GM12865 (cell line): ENCODE measurements at regions not wholly inside any gene's neighbourhood (a gene's known extent, or its start where the extent isn't known, plus 50 kb on each side); places are given as distances from the start of the nearest gene placed in this dataset.

Experiments
- DNase-seq: peaks from one replicate; pipeline ENCODE4 v3.0.0; 2010; ENCODE audit warnings: low read depth
- H3K4me3 ChIP-seq: 2 replicates; pipeline ENCODE4 v1.5.1; 2011; ENCODE audit warnings: mild to moderate bottlenecking, low read depth, low read length, control low read depth
- TF ChIP-seq, protein P1 (sequence below): IDR thresholded peaks from 2 replicates; pipeline ENCODE4 v1.5.1; 2011; ENCODE audit warnings: low read length, control low read depth, low read depth, inconsistent platforms; ENCODE audit not compliant: insufficient read depth; ENCODE audit errors: missing control alignments

GRCh38 chr14:49954171-49954631 is 61.3 kb downstream of the ARF6 start:
- TF ChIP-seq, protein P1, sequence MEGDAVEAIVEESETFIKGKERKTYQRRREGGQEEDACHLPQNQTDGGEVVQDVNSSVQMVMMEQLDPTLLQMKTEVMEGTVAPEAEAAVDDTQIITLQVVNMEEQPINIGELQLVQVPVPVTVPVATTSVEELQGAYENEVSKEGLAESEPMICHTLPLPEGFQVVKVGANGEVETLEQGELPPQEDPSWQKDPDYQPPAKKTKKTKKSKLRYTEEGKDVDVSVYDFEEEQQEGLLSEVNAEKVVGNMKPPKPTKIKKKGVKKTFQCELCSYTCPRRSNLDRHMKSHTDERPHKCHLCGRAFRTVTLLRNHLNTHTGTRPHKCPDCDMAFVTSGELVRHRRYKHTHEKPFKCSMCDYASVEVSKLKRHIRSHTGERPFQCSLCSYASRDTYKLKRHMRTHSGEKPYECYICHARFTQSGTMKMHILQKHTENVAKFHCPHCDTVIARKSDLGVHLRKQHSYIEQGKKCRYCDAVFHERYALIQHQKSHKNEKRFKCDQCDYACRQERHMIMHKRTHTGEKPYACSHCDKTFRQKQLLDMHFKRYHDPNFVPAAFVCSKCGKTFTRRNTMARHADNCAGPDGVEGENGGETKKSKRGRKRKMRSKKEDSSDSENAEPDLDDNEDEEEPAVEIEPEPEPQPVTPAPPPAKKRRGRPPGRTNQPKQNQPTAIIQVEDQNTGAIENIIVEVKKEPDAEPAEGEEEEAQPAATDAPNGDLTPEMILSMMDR, result no peak
- DNase-seq, result no peak
- no peak overlapping the region for H3K4me3 ChIP-seq

GRCh38 chr14:49955024-49955423 is 62.1 kb downstream of the ARF6 start:
- H3K4me3 ChIP-seq, result no peak overlapping the region
- DNase-seq, result no peak
- TF ChIP-seq, protein P1, result no peak

DNA sequence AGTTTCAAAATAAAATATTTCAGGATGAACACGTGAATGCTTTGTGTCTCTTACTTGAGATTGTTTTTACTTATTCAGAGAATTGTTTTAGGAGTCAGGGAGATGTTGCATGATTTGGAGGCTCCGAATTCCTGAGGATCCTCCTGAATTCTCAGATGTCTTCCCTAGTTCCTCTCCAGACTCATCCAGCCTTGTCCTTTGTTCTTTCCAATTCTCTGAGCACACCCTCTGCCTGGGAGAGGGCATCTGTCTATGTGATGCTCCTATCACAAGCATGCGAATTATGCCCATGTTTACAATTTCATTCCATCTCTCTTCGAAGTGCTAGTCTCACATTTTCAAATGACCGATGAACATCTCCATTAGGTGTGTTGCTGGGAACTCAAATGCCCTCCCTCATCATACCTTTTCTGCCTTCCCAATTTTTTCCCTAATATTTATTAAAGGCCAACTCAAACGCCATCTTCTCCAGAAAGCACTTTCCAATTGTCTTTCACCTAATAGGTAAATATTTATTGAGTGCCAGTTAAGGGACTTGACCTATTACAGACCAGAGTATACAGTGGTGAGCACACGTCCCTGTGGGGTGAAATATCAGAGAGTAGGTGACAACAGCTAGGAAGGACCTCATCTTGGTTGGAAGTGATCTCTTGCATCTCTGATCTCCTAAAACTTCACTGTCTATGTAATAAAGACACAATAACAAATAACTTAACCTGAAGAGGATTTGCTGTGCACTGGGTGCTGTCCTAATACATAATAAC is 64.4 kb downstream of the ARF6 start:
- TF ChIP-seq, protein P1, result no peak
- no peak for DNase-seq
- no peak overlapping the region for H3K4me3 ChIP-seq

- peak overlapping the region; percentile 10 for H3K4me3 ChIP-seq
- TF ChIP-seq, protein P1, result no peak
- peak; percentile 82 for DNase-seq
Observed at GRCh38 chr14:49959822-49960408, 67.0 kb downstream of the ARF6 start.

DNA sequence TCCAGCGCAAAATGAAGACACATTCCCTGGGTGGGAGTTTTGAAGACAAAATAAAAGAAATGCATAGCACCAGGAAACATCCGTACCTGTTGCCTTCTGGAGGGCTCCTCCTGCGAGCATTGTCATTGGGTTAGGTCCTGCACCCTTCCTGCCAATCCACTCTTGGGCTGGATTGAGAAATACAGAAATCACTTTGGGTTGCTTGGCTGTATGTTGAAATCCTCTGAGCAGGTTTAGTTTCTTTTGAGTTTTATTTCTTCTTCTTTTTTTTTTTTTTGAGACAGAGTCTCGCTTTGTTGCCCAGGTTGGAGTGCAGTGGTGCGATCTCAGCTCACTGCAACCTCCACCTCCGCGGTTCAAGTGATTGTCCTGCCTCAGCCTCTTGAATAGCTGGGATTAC is 67.6 kb downstream of the ARF6 start:
- peak; percentile 25 for DNase-seq
- peak overlapping the region; percentile 10 for H3K4me3 ChIP-seq
- TF ChIP-seq, protein P1, result no peak

GRCh38 chr14:49961270-49962222 is 68.7 kb downstream of the ARF6 start:
- peak overlapping the region; percentile 18 for H3K4me3 ChIP-seq
- TF ChIP-seq, protein P1, result no peak
- DNase-seq, result peak; percentile 55
